ENCODE measurements at regions not wholly inside any gene's neighbourhood (a gene's known extent, or its start where the extent isn't known, plus 50 kb on each side); places are given as distances from the start of the nearest gene placed in this dataset.
"Not testable (repeated sequence)": the region's sequence is repeated elsewhere in the genome, so short reads cannot be mapped to it uniquely, and the experiment has no call there.

- no peak for DNase-seq
Observed at GRCh38 chr21:16186742-16187141, 457.0 kb downstream of the USP25 start.

DNA sequence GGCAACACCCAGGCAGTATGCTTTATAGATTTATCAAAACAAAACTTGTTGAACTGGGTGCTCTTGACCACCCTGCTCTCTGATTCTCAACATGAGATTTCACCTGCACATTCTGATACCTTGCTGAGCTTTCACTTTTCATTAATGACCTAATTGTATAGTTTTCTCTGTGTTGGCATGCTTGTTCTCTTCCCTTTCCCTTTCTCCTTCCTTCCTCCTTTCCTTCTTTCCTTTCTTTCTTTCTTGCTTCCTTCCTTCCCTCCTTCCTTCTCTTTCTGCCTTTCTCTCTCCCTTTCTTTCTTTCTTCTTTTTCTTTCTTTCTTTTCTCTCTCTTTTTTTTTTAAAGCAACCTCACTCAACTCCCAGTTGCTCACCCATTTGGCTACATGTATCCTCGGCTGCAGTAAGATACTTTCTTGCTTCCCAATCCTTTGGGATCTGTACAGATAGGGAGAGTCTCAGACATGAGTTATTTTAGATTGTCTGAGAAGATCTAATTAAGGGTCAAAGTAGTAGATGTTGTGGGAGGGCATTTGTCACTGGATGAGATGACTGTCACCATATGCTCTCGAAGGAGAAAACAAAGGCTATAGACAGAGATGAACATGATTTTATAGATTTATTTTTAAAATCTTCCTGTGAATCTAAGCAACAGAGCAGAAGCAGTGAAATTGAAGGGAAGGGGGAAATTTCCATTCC, 458.0 kb downstream of the USP25 start:
- DNase-seq, result no peak

DNA sequence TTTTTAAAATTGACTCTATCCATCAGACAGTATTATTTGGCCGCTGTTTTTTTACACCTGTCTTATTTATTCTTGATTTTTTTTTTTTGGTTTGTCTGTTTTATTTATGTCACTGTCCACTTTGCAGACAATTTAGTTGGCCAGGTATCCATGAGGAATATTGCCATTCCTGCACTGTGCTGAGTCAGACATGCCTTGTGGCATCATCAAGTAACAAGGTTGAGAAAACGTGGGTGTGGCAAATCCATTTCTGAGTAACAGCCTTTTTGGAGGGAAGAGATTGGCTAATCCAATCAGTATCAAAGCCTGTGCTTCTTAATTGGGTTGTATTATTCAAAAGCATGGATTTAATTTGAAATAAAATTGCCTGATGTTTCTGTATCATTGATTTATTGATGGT, 463.1 kb downstream of the USP25 start:
- DNase-seq, result no peak

DNA sequence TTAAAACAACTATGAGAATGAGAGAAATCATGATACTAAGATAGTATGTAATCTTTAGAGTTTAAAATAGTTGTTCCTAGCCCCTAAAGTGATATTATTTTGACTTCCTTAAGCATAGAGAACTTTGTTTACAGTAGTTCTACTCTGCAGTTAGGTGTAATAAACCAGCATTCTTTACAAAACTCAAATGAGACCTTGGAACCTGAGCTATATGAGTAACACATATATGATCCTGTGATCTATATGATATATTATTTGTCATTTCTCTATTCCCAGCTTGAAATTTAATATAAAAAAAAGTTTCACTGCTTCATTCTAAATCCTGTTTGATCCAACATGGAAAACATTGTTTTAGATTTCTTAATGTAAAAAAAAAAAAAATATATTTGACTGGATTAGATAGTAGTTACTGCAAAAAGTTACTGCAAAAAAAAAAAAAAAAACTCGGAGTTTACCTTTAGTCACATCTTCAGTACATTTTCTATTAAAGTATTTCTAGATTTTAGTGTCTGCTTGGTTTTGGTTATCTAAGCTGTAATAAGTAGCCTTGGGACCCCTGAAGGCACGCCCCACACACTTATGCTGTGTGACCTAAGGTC, 463.8 kb downstream of the USP25 start:
- DNase-seq, result no peak

DNA sequence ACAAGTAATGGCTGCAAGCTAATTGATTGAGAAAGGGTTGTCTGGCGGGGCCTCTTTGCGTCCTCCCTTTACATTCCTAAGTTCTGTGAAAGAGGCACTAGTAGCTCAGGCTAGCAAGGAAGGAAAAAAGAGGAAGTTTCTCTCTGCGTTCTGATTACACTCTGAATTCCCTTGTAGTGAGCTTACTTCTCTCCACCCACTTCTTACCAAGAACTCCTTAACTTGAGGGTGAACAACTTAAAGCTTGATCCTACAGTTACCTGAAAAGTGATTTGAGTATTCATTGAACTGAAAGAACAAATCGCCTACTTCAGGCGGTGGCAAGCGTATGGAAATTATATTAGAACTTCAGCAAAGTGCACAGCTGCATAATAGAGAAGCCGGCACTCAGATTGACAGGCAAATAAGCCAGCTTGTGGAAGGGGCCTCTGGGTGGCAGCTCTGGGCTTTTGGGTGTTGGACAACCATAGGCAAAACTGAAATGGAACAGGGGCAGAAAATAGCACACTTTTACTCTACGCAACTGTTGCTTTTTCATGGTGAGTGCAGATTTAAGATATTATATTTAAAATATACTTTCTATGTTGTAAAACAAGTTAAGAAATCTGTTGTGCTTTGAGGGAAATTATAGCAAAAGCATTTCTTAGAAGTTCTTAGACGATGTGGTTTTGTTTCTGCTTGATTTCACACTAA, 464.5 kb downstream of the USP25 start:
- peak; percentile 91 for DNase-seq

- DNase-seq, result peak; percentile 80
Observed at GRCh38 chr21:16194788-16195537, 465.2 kb downstream of the USP25 start.

DNA sequence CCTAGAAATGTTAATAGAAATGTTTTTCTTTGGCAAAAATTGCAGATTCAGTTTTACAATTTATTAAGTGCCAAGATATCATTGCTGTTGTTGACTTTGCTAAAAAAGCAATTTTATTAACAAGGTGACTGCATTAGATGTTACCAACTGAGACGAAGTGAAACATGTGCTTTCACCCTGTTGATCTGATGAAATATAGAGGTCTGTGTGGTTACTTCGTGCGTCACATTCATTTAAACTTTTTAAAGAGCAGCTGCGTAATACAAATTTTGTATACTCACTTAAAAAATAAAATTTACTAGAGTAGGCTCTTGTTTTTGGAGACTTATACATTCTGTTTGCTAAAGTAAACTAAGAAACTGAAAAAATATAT, 465.7 kb downstream of the USP25 start:
- no peak for DNase-seq

- DNase-seq, result peak; percentile 65
Observed at GRCh38 chr21:16196001-16196400, 466.2 kb downstream of the USP25 start.

- no peak for DNase-seq
Observed at GRCh38 chr21:16198546-16198945, 468.8 kb downstream of the USP25 start.

- no peak for DNase-seq
Observed at GRCh38 chr21:16199539-16199938, 469.8 kb downstream of the USP25 start.

- no peak for DNase-seq
Observed at GRCh38 chr21:16201718-16202117, 471.9 kb downstream of the USP25 start.

DNA sequence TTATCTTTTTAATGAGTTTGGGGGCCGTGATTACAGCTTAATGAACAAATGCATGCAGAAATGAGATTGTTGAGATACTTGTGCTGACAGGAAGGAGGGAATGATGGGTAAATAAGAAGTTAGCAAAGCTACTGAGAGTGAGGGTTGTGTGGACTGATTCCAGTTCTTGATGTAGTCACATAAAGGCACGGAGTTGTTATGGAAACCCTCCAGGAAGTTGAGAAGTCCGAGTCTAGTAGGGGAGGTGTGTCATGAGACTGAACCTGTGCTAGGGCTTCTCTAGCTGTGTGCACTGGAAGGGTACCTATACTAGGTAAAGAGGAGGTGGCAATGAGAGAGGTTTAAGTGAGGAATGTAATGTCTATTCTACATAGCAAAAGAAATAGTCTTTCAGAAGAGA, 475.7 kb downstream of the USP25 start:
- no peak for DNase-seq

DNA sequence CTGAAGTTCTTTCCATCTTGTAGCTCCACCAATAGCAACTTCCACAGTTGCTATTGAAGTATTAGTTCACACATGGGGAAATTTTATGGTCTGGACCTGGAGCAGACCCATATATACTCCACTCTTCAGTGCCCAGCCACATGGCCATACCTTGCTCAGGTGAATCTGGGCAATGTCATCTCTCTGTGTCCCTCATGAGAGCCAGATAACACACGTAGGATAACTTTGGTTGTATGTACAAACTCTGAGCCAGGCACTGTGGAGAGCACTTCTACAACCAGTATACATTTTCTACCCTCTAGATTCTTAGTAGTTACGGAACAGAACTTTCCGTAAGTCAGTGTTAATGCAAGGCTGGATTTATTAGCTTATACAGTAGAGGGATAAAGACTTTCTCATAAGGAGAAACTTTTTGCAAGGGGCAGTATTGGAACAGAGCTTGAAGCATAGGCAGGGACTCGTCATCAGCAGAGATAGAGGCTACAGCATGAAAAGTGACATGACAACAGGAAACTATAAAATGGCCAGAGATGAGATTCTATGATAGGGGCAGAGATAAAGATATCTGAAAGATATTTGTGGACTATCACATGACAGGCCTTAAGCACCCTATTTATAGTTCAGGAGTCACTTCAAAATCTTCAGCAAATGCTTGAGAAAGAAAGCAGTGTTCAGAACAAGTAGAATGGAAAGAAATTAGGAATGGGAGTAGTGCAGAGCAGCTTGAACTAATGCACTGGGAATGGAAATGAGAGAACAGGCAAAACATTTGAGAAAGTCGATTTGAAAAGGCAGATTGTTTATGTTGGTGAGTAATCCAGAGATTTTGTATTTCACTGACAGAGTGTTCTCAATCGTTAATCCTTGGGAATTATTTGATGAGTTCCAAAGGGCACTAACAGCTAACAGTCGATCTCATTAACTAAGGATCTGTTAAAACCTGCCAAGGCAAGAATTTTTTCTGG, 481.8 kb downstream of the USP25 start:
- DNase-seq, result peak; percentile 53

- DNase-seq, result no peak
Observed at GRCh38 chr21:16213518-16213917, 483.7 kb downstream of the USP25 start.

GRCh38 chr21:16215193-16215592, 485.4 kb downstream of the USP25 start:
- DNase-seq, result no peak

DNA sequence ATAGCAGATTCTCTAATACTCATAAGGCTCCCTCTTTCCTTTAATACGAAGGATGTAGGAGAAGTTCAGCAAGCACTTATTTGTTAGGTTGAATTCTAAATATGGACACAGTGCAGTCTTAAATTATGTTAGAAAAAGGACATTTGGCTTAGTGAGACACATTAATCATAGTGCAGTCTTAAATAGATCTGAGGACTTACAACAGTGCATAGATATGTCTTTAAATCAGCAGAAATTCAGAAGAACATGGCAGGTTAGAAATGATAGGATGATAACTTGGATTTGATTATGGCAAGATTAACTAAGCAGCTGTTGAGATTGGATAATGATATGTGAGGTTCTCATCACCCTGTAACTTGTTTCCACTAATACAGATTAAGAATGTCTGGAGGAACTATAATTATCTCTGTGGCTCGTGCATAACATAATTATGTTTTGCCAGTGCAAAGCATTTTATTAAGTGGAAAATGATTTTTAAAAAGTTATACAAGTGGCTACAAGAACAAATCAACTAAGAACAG, 485.9 kb downstream of the USP25 start:
- DNase-seq, result no peak

GRCh38 chr21:16216288-16216962, 486.6 kb downstream of the USP25 start:
- DNase-seq, result peak; percentile 19

DNA sequence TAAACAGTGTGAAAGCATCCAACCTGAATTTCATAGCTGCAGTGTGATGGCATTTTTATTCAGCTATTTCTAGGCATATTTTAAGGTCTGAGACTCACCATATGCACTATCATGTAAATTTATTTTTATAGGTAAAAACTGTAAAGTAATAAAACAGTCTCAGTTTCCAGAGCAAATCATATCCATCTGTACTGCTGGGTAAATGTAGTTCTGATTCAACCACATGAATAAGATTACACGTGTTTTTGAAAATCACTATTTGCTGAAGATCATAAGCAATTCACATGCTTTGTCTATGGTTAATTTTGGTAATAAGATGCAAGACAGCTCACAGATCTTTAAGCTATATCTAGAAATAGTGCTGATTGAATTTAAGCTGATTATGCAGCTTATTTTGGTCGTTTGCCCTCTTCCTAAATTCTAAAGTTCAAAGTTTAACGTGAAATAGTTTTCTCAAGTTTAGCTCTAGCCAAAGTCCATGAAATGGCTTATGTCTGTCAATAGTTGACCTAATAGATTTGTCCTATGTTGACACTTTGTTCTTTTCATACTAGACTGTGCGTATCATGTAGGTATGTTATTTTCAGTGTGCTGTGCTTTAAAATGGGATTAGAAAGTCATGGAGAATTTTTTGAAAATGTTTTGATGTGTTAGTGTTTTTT, 489.0 kb downstream of the USP25 start:
- DNase-seq, result no peak

GRCh38 chr21:16224756-16225155, 495.0 kb downstream of the USP25 start:
- DNase-seq, result not testable (repeated sequence)

GRCh38 chr21:16239659-16240265, 510.0 kb downstream of the USP25 start:
- DNase-seq, result no peak

Measured in eye (tissue), 1 donor.